Skin epidermis (tissue), 12 donors: ENCODE measurements at regions not wholly inside any gene's neighbourhood (a gene's known extent, or its start where the extent isn't known, plus 50 kb on each side); places are given as distances from the start of the nearest gene placed in this dataset.

ENCODE experiments used
- H3K27ac ChIP-seq, 21 experiments: fragments of 200-600 bp; sonication (generic) in 11 of 21; one replicate each; pipeline ENCODE4 v1.5.0; 2020; ENCODE audit warnings: mild to moderate bottlenecking in 3 of 21, inconsistent platforms in 2 of 21, moderate library complexity in 2 of 21
- H3K4me3 ChIP-seq, 7 experiments: fragments of 200-600 bp; sonication (generic) in 2 of 7; one replicate each; pipeline ENCODE4 v1.5.0; 2020; ENCODE audit warnings: inconsistent platforms in 2 of 7, mild to moderate bottlenecking in 2 of 7, moderate library complexity in 1 of 7

DNA sequence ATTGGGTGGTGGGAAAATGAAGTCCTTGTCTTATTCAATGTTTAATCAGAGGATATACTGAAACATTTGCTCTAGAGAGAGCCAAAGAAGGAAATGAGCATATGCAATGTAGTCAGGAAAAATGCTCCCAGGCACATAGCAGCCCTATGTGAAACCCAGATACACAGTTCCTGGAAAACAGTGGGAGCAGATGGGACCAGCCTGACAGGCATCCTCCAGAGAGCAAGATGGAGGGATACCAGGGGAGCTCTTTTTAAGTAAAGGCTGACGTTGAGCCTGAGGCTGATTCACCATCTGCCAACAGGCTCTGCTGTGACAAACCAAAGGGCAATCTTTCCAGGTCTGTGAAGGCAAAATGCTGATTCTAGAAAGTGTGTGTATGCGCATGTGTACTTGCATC, 559.4 kb upstream of the KIRREL3 start:
- Histone ChIP-seq H3K27ac (no peak overlapping the region), H3K4me3 (no peak overlapping the region)

DNA sequence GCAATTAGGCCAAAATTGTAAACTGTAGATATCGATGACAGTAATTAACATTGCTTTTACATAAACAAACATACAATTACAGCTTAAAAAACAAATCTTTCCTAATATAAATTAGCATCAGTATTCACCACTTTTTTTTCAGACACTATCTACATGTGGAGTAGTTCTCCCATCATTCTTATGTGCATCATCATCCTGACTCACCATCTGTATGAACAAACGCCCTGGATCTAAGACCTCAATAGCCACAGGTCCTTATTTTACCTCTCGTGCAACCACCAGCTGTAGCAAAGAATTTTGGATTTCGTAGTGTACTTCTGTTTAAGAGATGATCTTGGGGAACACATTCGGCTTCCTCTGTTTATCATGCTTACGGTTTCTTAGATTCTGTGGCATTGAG, 551.9 kb upstream of the KIRREL3 start:
- Histone ChIP-seq H3K27ac (no peak overlapping the region), H3K4me3 (no peak overlapping the region)

- H3K4me3 ChIP-seq: no peak overlapping the region
- H3K27ac ChIP-seq: no peak overlapping the region
Measured at GRCh38 chr11:127531167-127531566, 530.6 kb upstream of the KIRREL3 start.

GRCh38 chr11:127528297-127528696, 527.7 kb upstream of the KIRREL3 start:
- Histone ChIP-seq H3K4me3 (no peak overlapping the region), H3K27ac (no peak overlapping the region)

GRCh38 chr11:127524618-127525017, 524.0 kb upstream of the KIRREL3 start:
- no peak overlapping the region for H3K4me3 ChIP-seq
- no peak overlapping the region for H3K27ac ChIP-seq

DNA sequence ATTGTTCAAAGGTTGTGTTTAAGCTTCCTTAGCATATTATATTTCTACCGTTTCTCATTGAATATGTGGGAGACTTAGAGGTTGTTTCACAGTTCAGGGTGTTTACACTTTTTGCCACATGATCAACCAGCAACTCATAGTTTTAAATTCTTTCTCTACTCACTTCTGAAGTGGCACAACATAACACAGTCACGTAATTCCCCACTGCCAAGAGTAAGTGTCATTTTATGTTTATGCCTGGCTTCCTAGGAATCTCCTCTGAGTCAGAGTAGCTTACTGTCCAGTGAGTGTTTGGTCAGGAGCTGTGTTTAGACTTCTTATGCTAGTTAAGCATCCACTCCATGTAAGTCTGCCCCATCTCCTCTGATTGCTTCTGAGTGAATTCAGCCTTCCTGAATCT, 520.8 kb upstream of the KIRREL3 start:
- Histone ChIP-seq H3K27ac (no peak overlapping the region), H3K4me3 (no peak overlapping the region)

GRCh38 chr11:127507851-127508250, 507.3 kb upstream of the KIRREL3 start:
- no peak overlapping the region for H3K27ac ChIP-seq
- no peak overlapping the region for H3K4me3 ChIP-seq

GRCh38 chr11:127506647-127507046, 506.1 kb upstream of the KIRREL3 start:
- Histone ChIP-seq H3K4me3 (no peak overlapping the region), H3K27ac (no peak overlapping the region)

- H3K4me3 ChIP-seq: no peak overlapping the region
- H3K27ac ChIP-seq: no peak overlapping the region
Measured at GRCh38 chr11:127506126-127506525, 505.6 kb upstream of the KIRREL3 start.

DNA sequence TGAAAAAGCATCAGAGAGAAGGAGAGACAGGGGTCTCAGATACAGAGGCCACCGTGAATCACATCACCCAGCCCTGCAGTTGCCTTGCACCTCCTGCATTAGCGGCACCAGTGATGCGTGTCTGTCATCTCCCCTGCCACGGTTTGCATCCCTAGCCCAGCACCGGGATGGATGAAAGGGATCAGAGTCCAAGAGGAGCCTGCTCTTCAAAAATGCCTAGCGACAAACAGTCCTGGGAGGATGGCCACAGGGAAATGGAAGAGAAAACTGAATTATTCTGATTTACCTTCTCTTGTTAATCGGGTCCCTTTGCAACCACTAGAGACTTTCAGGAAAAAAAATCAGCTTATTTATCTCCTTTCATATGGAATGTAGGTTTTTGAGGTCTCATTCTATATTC, 495.6 kb upstream of the KIRREL3 start:
- H3K4me3 ChIP-seq: no peak overlapping the region
- no peak overlapping the region for H3K27ac ChIP-seq

DNA sequence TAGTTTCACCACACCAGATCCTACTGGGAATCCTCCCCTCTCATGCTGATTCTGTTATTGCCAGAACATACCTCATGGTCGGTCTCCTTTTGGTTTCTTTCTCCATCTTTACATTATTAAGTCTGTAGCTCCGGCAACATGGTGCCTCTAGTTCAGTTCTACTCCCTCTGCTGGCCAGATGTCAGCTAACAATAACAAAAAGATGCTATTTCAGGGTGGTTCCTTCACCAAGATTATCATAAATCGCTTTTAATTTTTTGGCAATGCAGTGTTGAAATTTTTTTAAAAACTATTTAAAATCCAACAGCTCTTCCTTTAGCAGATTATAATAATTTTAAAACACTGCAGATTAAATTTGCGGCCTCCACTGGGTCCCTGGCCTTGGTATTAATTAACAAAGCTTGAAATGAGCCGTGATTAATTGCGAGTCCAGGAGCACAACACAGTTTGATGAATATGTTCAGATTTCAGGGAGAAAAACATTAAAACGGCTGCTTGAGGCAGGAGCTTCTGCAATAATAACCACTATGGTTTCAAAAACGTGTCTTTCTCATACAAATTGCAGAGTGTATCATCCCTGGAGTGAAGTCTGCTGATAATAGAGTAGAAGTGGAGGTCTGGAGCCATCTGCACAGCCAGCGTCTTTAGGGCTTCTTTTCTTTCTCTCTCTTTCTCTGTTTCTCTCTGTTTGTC, 492.9 kb upstream of the KIRREL3 start:
- H3K4me3 ChIP-seq: no peak overlapping the region
- no peak overlapping the region for H3K27ac ChIP-seq

- Histone ChIP-seq H3K27ac (no peak overlapping the region), H3K4me3 (no peak overlapping the region)
Measured at GRCh38 chr11:127492029-127492428, 491.5 kb upstream of the KIRREL3 start.

DNA sequence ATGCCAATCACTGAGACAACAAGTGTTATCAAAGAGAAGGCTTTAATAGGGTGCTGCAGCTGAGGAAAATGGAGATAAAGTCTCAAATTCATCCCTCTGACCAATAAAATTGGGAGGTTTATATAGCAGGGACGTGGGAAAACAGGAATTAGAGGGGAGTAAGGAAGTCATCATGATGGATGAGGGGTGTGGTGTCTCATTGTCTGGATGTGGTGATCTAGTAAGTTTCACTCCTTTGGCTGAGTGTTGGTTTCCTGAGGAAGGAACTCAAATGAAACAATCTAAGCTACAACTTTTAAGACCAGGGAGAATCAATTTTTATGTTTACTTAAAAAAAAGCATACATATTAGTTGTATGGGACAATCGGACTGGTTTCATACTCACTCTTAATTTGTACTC, 491.0 kb upstream of the KIRREL3 start:
- Histone ChIP-seq H3K27ac (no peak overlapping the region), H3K4me3 (no peak overlapping the region)

DNA sequence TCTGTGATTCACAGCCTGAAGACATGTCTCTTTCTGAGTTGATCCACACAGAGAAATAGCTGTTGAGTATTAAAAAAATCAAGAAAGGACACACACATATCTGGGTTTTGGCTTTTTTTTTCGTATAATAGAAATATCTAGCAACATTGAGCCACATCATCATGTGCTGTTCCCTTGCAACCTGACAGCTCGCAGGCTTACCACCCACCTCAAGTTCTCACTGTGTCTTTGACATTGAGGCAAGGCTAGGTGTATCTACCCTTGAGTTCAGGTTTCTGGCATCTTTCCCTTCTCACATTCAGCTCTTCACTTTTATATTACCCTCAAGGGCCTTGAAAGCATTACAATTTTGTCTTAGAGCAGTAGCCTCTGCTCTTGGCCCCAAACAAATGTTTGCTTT, 490.3 kb upstream of the KIRREL3 start:
- H3K4me3 ChIP-seq: no peak overlapping the region

GRCh38 chr11:127485541-127485940, 485.0 kb upstream of the KIRREL3 start:
- H3K4me3 ChIP-seq: no peak overlapping the region

More for the DNA sequence above, 490.3 kb upstream of the KIRREL3 start:
- H3K27ac ChIP-seq: no peak overlapping the region

GRCh38 chr11:127481391-127481790, 480.8 kb upstream of the KIRREL3 start:
- Histone ChIP-seq H3K27ac (no peak overlapping the region), H3K4me3 (no peak overlapping the region)

More at GRCh38 chr11:127485541-127485940, 485.0 kb upstream of the KIRREL3 start:
- H3K27ac ChIP-seq: no peak overlapping the region

DNA sequence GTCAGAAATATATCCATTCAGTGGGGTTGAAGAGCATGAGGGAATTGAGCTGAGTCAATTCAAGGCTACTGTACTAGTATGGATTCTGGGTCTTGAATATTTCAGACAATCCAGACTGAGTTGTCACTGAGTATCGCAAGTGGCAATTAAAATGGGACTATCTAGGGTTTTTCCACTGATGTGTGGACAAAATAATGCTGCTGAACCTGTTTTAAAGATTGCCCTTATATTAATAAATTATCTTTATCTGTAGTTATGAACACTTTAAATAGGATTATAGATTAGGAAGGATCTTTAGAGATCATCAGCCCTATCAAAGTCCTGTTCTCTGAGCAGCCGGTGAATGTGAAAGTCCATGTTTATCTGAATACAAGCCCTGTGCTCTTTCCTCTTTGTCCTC, 478.3 kb upstream of the KIRREL3 start:
- Histone ChIP-seq H3K4me3 (no peak overlapping the region), H3K27ac (no peak overlapping the region)

GRCh38 chr11:127474766-127475165, 474.2 kb upstream of the KIRREL3 start:
- H3K27ac ChIP-seq: no peak overlapping the region
- no peak overlapping the region for H3K4me3 ChIP-seq

GRCh38 chr11:127472505-127472904, 471.9 kb upstream of the KIRREL3 start:
- Histone ChIP-seq H3K4me3 (no peak overlapping the region), H3K27ac (no peak overlapping the region)

DNA sequence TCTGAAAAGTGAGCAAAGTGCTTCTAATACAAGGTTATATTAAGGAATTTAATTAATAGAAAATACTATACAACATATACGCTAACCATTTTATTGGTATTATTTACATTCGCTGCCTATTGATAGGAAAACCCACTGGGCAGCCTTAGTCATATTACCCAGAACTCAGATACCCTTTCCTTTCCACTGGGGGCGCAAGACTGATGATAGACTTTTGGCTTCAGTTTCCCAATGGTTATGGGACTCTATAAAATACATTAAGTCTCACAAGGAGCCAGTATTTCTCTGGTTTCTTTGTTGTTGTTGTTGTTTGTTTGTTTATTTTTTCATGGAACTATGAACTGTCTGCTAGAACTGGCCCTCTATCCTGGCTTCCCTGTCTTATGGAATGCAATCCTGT, 471.1 kb upstream of the KIRREL3 start:
- no peak overlapping the region for H3K27ac ChIP-seq
- no peak overlapping the region for H3K4me3 ChIP-seq

DNA sequence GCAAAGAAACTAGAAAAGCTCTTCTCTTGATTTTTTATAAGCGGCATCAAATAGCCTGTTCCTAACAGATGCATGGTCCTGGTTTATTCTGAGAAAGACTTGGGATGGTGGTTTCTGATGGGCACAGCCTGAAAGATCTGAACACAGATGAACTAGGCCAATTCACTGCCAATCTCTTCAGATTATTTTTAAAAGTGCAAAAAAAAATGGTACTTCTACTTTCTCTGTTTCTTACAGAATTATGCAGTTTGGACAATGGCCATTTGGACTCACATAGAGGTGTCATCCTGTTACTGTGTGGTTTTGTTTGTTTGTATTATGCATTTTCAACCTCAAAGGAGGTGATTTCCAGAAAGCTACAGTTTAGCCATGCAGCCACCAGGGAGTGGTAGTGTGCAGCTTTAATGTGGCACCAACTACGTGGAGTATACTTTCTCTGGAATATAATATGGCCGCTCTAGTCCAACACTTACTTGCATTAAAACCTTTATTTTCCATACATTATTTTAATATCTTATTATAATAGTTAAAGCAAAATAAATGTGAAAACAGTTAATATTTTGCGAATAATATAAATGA, 469.8 kb upstream of the KIRREL3 start:
- no peak overlapping the region for H3K27ac ChIP-seq

GRCh38 chr11:127464325-127464724, 463.8 kb upstream of the KIRREL3 start:
- Histone ChIP-seq H3K4me3 (no peak overlapping the region), H3K27ac (no peak overlapping the region)

More for the DNA sequence above, 469.8 kb upstream of the KIRREL3 start:
- no peak overlapping the region for H3K4me3 ChIP-seq
